ENCODE measurements at regions not wholly inside any gene's neighbourhood (a gene's known extent, or its start where the extent isn't known, plus 50 kb on each side); places are given as distances from the start of the nearest gene placed in this dataset.
"Not testable (repeated sequence)": the region's sequence is repeated elsewhere in the genome, so short reads cannot be mapped to it uniquely, and the experiment has no call there.

DNA sequence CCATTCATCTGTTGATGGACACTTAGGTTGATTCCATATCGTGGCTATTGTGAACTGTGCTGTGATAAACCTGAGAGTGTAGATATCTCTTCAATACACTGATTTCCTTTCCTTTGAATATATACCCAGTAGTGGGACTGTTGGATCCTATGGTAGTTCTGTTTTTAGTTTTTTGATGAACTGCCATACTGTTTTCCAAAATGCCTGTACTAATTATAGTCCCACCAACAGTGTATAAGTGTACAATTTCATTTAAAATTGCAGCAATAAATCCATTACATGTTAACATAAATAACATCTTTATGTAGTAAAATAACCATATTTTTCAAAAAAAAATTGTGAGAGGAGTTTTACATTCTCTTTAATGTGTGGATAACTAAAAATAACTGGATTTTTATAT lies 65.0 kb upstream of the SYT9 start:
- TF ChIP-seq FOSL2 (CRISPR knock-in tag; IDR thresholded peaks at IDR 0.05) (no peak), ESRRA (CRISPR knock-in tag; IDR thresholded peaks at IDR 0.05; ENCODE audit: low read depth) (no peak), ZNF737 (CRISPR knock-in tag; IDR thresholded peaks at IDR 0.05; ENCODE audit: borderline replicate concordance) (no peak), MBD4 (IDR thresholded peaks at IDR 0.05; ENCODE audit: borderline replicate concordance, low read length) (no peak), AHDC1 (CRISPR knock-in tag; IDR thresholded peaks at IDR 0.05; ENCODE audit: borderline replicate concordance) (no peak), ZKSCAN8 (CRISPR knock-in tag; IDR thresholded peaks at IDR 0.05; ENCODE audit: borderline replicate concordance) (no peak)
- TF ChIP-seq, protein P1, sequence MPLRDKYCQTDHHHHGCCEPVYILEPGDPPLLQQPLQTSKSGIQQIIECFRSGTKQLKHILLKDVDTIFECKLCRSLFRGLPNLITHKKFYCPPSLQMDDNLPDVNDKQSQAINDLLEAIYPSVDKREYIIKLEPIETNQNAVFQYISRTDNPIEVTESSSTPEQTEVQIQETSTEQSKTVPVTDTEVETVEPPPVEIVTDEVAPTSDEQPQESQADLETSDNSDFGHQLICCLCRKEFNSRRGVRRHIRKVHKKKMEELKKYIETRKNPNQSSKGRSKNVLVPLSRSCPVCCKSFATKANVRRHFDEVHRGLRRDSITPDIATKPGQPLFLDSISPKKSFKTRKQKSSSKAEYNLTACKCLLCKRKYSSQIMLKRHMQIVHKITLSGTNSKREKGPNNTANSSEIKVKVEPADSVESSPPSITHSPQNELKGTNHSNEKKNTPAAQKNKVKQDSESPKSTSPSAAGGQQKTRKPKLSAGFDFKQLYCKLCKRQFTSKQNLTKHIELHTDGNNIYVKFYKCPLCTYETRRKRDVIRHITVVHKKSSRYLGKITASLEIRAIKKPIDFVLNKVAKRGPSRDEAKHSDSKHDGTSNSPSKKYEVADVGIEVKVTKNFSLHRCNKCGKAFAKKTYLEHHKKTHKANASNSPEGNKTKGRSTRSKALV (CRISPR knock-in tag; IDR thresholded peaks at IDR 0.05) = no peak
- TF ChIP-seq, protein P2, sequence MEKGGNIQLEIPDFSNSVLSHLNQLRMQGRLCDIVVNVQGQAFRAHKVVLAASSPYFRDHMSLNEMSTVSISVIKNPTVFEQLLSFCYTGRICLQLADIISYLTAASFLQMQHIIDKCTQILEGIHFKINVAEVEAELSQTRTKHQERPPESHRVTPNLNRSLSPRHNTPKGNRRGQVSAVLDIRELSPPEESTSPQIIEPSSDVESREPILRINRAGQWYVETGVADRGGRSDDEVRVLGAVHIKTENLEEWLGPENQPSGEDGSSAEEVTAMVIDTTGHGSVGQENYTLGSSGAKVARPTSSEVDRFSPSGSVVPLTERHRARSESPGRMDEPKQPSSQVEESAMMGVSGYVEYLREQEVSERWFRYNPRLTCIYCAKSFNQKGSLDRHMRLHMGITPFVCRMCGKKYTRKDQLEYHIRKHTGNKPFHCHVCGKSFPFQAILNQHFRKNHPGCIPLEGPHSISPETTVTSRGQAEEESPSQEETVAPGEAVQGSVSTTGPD (CRISPR knock-in tag; IDR thresholded peaks at IDR 0.05) = no peak
- DNase-seq (ENCODE audit: low spot score) (no peak), FAIRE-seq (no peak), ATAC-seq (no peak)
- no peaks in the 10 kb centered on the region for H3K9me3 ChIP-seq (ENCODE audit: low read length)
- H3K27me3 ChIP-seq (ENCODE audit: control insufficient read depth in 1 of 2, insufficient read depth in 2 of 2, low read length in 2 of 2) = no peaks in the 10 kb centered on the region
- 4% methylated on average over 1 of the region's 1 CpG for WGBS (ENCODE audit: low lambda C conversion rate)
- no peaks in the 10 kb centered on the region for H3K36me3 ChIP-seq (replicated peaks in 1 of 2; ENCODE audit: control insufficient read depth in 1 of 2, insufficient read depth in 2 of 2, low read length in 2 of 2)
- no peak overlapping the region for H2AFZ ChIP-seq (ENCODE audit: low read length)
- H3K4me3 ChIP-seq (replicated peaks in 1 of 3; ENCODE audit: insufficient read depth in 1 of 3, low read depth in 2 of 3, low read length in 3 of 3) = no peak overlapping the region
- POLR2A ChIA-PET = no interaction called here
- CTCF ChIA-PET (ENCODE audit: low intra/inter-chr PET ratio, low total read pairs) = no interaction called here
- no peak overlapping the region for H3K4me2 ChIP-seq (ENCODE audit: low read depth, low read length)
- H3K79me2 ChIP-seq (ENCODE audit: insufficient read depth, low read length) = no peaks in the 10 kb centered on the region
- BruUV-seq (replicated peaks) = no TSS peak
- no peak overlapping the region for H3K9ac ChIP-seq (ENCODE audit: insufficient read depth, low read depth, low read length)
- H3K27ac ChIP-seq (ENCODE audit: extremely low read length, insufficient read depth, low read length) = no peak overlapping the region
- intact Hi-C loops (cut with micrococcal nuclease; ENCODE audit: unreplicated experiment) (no loop called here), in situ Hi-C loops (cut with HindIII; ENCODE audit: extremely low pct_ligation_motif_present, low pct_unique_long_range_greater_than_20kb) (no loop called here)
- H3K4me1 ChIP-seq (ENCODE audit: insufficient read depth, low read length) = no peaks in the 10 kb centered on the region
- no peaks in the 10 kb centered on the region for H4K20me1 ChIP-seq (ENCODE audit: insufficient read depth, low read length)

GRCh38 chr11:7192785-7193184 lies 58.9 kb upstream of the SYT9 start:
- H3K4me2 ChIP-seq (ENCODE audit: low read depth, low read length); H3K4me3 ChIP-seq (replicated peaks in 1 of 3; ENCODE audit: insufficient read depth in 1 of 3, low read depth in 2 of 3, low read length in 3 of 3); H3K4me1 ChIP-seq (ENCODE audit: insufficient read depth, low read length); ATAC-seq; DNase-seq (ENCODE audit: low spot score); FAIRE-seq; H3K9me3 ChIP-seq (ENCODE audit: low read length); H4K20me1 ChIP-seq (ENCODE audit: insufficient read depth, low read length); H3K9ac ChIP-seq (ENCODE audit: insufficient read depth, low read depth, low read length); H3K27me3 ChIP-seq (ENCODE audit: control insufficient read depth in 1 of 2, insufficient read depth in 2 of 2, low read length in 2 of 2); H3K36me3 ChIP-seq (replicated peaks in 1 of 2; ENCODE audit: control insufficient read depth in 1 of 2, insufficient read depth in 2 of 2, low read length in 2 of 2); H2AFZ ChIP-seq (ENCODE audit: low read length); H3K79me2 ChIP-seq (ENCODE audit: insufficient read depth, low read length); BruUV-seq (replicated peaks); CTCF ChIA-PET (ENCODE audit: low intra/inter-chr PET ratio, low total read pairs); in situ Hi-C loops (cut with HindIII; ENCODE audit: extremely low pct_ligation_motif_present, low pct_unique_long_range_greater_than_20kb); H3K27ac ChIP-seq (ENCODE audit: extremely low read length, insufficient read depth, low read length); intact Hi-C loops (cut with micrococcal nuclease; ENCODE audit: unreplicated experiment); POLR2A ChIA-PET: not testable (repeated sequence)
- 14% methylated on average over 4 of the region's 4 CpGs for WGBS (ENCODE audit: low lambda C conversion rate)
